H1 (cell line): ENCODE measurements at regions not wholly inside any gene's neighbourhood (a gene's known extent, or its start where the extent isn't known, plus 50 kb on each side); places are given as distances from the start of the nearest gene placed in this dataset.

Experiments
- CTCF ChIA-PET: fragments of 300-600 bp; sonication (Branson Sonifier 250); formaldehyde crosslinking; loops from one replicate; lab custom pipeline; 2021; ENCODE audit not compliant: partially characterized antibody; lab: Charles Lee
- POLR2A ChIA-PET: fragments of 300-600 bp; sonication (Branson Sonifier 250); formaldehyde crosslinking; loops from one replicate; lab custom pipeline; 2021; ENCODE audit warnings: inconsistent platforms; ENCODE audit not compliant: partially characterized antibody; lab: Charles Lee
- DNase-seq, 2 experiments: peaks; one replicate each; pipeline versions ENCODE4 v3.0.0 to v3.0.0-alpha.2; 2010 to 2022; ENCODE audit warnings: low spot score in 2 of 2, low read depth in 1 of 2, mixed read lengths in 1 of 2
- FAIRE-seq: peaks from 2 replicates; lab custom pipeline; 2011; peaks lifted over from hg19 to GRCh38; lab: Jason Lieb, UNC
- H2AFZ ChIP-seq: 2 replicates; pipeline ENCODE4 v1.8.1; 2012; ENCODE audit warnings: low read length, inconsistent platforms
- H2AK5ac ChIP-seq: 2 replicates; pipeline ENCODE4 v1.6.1; 2013; ENCODE audit warnings: low read depth, low read length
- H2BK120ac ChIP-seq: replicated peaks from 2 replicates; pipeline ENCODE3; 2013; ENCODE audit warnings: low read depth, low read length, inconsistent platforms
- H2BK12ac ChIP-seq: 2 replicates; pipeline ENCODE4 v1.6.1; 2013; ENCODE audit warnings: low read depth, low read length
- H2BK15ac ChIP-seq: 2 replicates; pipeline ENCODE4 v1.6.1; 2013; ENCODE audit warnings: low read length
- H2BK20ac ChIP-seq: 2 replicates; pipeline ENCODE4 v1.6.1; 2013; ENCODE audit warnings: low read length
- H2BK5ac ChIP-seq: 2 replicates; pipeline ENCODE4 v1.6.1; 2013; ENCODE audit warnings: low read depth, low read length
- H3K14ac ChIP-seq: 2 replicates; pipeline ENCODE4 v1.6.1; 2013; ENCODE audit warnings: inconsistent platforms; ENCODE audit not compliant: insufficient read length
- H3K18ac ChIP-seq: 2 replicates; pipeline ENCODE4 v1.6.1; 2013; ENCODE audit warnings: low read length; ENCODE audit errors: extremely low read depth
- H3K23ac ChIP-seq: 2 replicates; pipeline ENCODE4 v1.6.1; 2013; ENCODE audit warnings: inconsistent platforms; ENCODE audit not compliant: insufficient read length
- H3K23me2 ChIP-seq: 2 replicates; pipeline ENCODE4 v1.6.1; 2013; ENCODE audit warnings: low read depth, low read length
- H3K27ac ChIP-seq: 2 replicates; pipeline ENCODE4 v1.6.1; 2011; ENCODE audit warnings: low read depth, low read length, inconsistent platforms
- H3K27me3 ChIP-seq, 4 experiments: replicated peaks in 1 of 4; 1 replicate in 1 of 4; 2 replicates in 3 of 4; pipeline versions ENCODE4 v1.6.1 to v1.8.1; 2011 to 2013; ENCODE audit warnings: low read length in 3 of 4, mild to moderate bottlenecking in 3 of 4, inconsistent platforms in 2 of 4, mixed read lengths in 2 of 4, moderate library complexity in 1 of 4; ENCODE audit not compliant: control insufficient read depth in 3 of 4, insufficient read depth in 3 of 4; ENCODE audit errors: extremely low read depth in 1 of 4
- H3K36me3 ChIP-seq, 4 experiments: 2 replicates each; pipeline versions ENCODE4 v1.6.1 to v1.8.1; 2011 to 2013; ENCODE audit warnings: mild to moderate bottlenecking in 4 of 4, low read length in 3 of 4, moderate library complexity in 2 of 4, control low read depth in 1 of 4, inconsistent platforms in 1 of 4; ENCODE audit not compliant: insufficient read depth in 4 of 4, control insufficient read depth in 2 of 4
- H3K4ac ChIP-seq: replicated peaks from 2 replicates; pipeline ENCODE3; 2013; ENCODE audit warnings: low read length, low read depth, mixed read lengths, inconsistent platforms; ENCODE audit not compliant: insufficient read length
- H3K4me1 ChIP-seq, 4 experiments: replicated peaks in 1 of 4; 1 replicate in 1 of 4; 2 replicates in 3 of 4; pipeline versions ENCODE4 v1.6.1 to v1.8.1; 2011 to 2013; ENCODE audit warnings: low read length in 3 of 4, inconsistent platforms in 2 of 4, mixed read lengths in 1 of 4; ENCODE audit not compliant: insufficient read depth in 4 of 4, control insufficient read depth in 3 of 4
- H3K4me2 ChIP-seq, 2 experiments: 2 replicates each; pipeline versions ENCODE4 v1.6.1 to v1.8.1; 2011 to 2013; ENCODE audit warnings: low read depth in 2 of 2, low read length in 2 of 2, control low read depth in 1 of 2, inconsistent platforms in 1 of 2, mild to moderate bottlenecking in 1 of 2; ENCODE audit not compliant: insufficient read depth in 1 of 2
- H3K4me3 ChIP-seq, 4 experiments: fragments of 200-600, 300-600 bp in 1 of 4; sonication (generic), shearing (Covaris generic), sonication (Bioruptor Twin) in 1 of 4; 2 replicates each; pipeline versions ENCODE4 v1.5.1 to v1.8.1; 2011 to 2016; ENCODE audit warnings: low read length in 4 of 4, low read depth in 3 of 4, control low read depth in 2 of 4, inconsistent platforms in 2 of 4, mild to moderate bottlenecking in 2 of 4, mixed read lengths in 1 of 4, moderate library complexity in 1 of 4; ENCODE audit not compliant: insufficient read depth in 2 of 4; ENCODE audit errors: extremely low read depth in 1 of 4
- H3K56ac ChIP-seq: replicated peaks from 2 replicates; pipeline ENCODE3; 2013; ENCODE audit warnings: low read depth, mild to moderate bottlenecking, mixed read lengths, low read length, inconsistent platforms; ENCODE audit not compliant: insufficient read length
- H3K79me1 ChIP-seq: 2 replicates; pipeline ENCODE4 v1.6.1; 2013; ENCODE audit warnings: low read depth, low read length, control low read depth
- H3K79me2 ChIP-seq, 2 experiments: 2 replicates each; pipeline versions ENCODE4 v1.6.1 to v1.8.1; 2012 to 2013; ENCODE audit warnings: low read length in 2 of 2, mild to moderate bottlenecking in 2 of 2, inconsistent platforms in 1 of 2; ENCODE audit not compliant: insufficient read depth in 2 of 2, control insufficient read depth in 1 of 2
- H3K9ac ChIP-seq, 4 experiments: replicated peaks in 1 of 4; 1 replicate in 1 of 4; 2 replicates in 3 of 4; pipeline versions ENCODE4 v1.6.1 to v1.8.1; 2011 to 2013; ENCODE audit warnings: low read depth in 3 of 4, low read length in 3 of 4, control low read depth in 2 of 4, mild to moderate bottlenecking in 2 of 4, moderate library complexity in 2 of 4, inconsistent platforms in 1 of 4; ENCODE audit errors: extremely low read depth in 1 of 4
- H3K9me3 ChIP-seq, 2 experiments: 2 replicates each; pipeline versions ENCODE4 v1.6.1 to v1.8.1; 2012 to 2013; ENCODE audit warnings: mild to moderate bottlenecking in 2 of 2, moderate library complexity in 2 of 2, control low read depth in 1 of 2, inconsistent platforms in 1 of 2, low read depth in 1 of 2, low read length in 1 of 2, mixed read lengths in 1 of 2; ENCODE audit not compliant: insufficient read depth in 2 of 2
- H4K20me1 ChIP-seq, 2 experiments: replicated peaks in 1 of 2; 2 replicates each; pipeline versions ENCODE3 to v1.8.1; 2011 to 2013; ENCODE audit warnings: inconsistent platforms in 2 of 2, low read length in 2 of 2, mild to moderate bottlenecking in 1 of 2; ENCODE audit not compliant: insufficient read depth in 2 of 2, control insufficient read depth in 1 of 2
- H4K5ac ChIP-seq: 2 replicates; pipeline ENCODE4 v1.6.1; 2013; ENCODE audit warnings: low read length, low read depth, mixed read lengths, inconsistent platforms; ENCODE audit not compliant: insufficient read length
- H4K8ac ChIP-seq: 2 replicates; pipeline ENCODE4 v1.8.0; 2013; ENCODE audit warnings: mild to moderate bottlenecking, moderate library complexity, low read length, inconsistent platforms; ENCODE audit not compliant: insufficient read depth; ENCODE audit errors: extremely low read depth
- H4K91ac ChIP-seq: replicated peaks from 2 replicates; pipeline ENCODE3; 2013; ENCODE audit warnings: low read length, mixed read lengths, inconsistent platforms; ENCODE audit not compliant: insufficient read length
- CBX8 ChIP-seq: fragments of 300-800, 300-1000 bp; sonication (generic); IDR thresholded peaks from 2 replicates; pipeline ENCODE4 v1.7.1; 2016; ENCODE audit warnings: low read depth, low read length, borderline replicate concordance
- CHD2 ChIP-seq: IDR thresholded peaks from 2 replicates; pipeline ENCODE4 v1.6.1; 2012; ENCODE audit warnings: low read length, improper control_type of control experiment
- EP300 ChIP-seq, 2 experiments: IDR thresholded peaks; 1 replicate in 1 of 2; 2 replicates in 1 of 2; pipeline ENCODE4 v1.6.1; 2011 to 2012; ENCODE audit warnings: low read depth in 2 of 2, low read length in 2 of 2, mild to moderate bottlenecking in 2 of 2, borderline replicate concordance in 1 of 2, inconsistent platforms in 1 of 2, moderate library complexity in 1 of 2
- EZH2 ChIP-seq: fragments of 200-600 bp; sonication (generic); IDR thresholded peaks from 2 replicates; pipeline ENCODE4 v1.7.1; 2012; ENCODE audit warnings: low read depth, mild to moderate bottlenecking, moderate library complexity, low read length, inconsistent platforms; ENCODE audit not compliant: severe bottlenecking
- KDM5A ChIP-seq: fragments of 200-600 bp; IDR thresholded peaks from 2 replicates; pipeline ENCODE4 v1.7.1; 2012; ENCODE audit warnings: mild to moderate bottlenecking, low read length, inconsistent platforms, mixed read lengths
- MAFK ChIP-seq: IDR thresholded peaks from 2 replicates; pipeline ENCODE4 v1.6.1; 2012; ENCODE audit warnings: low read depth, mild to moderate bottlenecking, improper control_type of control experiment, low read length
- POLR2AphosphoS5 ChIP-seq: IDR thresholded peaks from 2 replicates; pipeline ENCODE4 v1.6.1; 2011; ENCODE audit warnings: low read depth, low read length
- RNF2 ChIP-seq: fragments of 200-900, 300-1000 bp; sonication (generic); IDR thresholded peaks from 2 replicates; pipeline ENCODE4 v1.7.1; 2016; ENCODE audit warnings: borderline replicate concordance, low read depth, mild to moderate bottlenecking, antibody characterized with exemption, low read length; ENCODE audit not compliant: poor library complexity, severe bottlenecking; ENCODE audit errors: missing control alignments
- SIRT6 ChIP-seq: IDR thresholded peaks from one replicate; pipeline ENCODE4 v1.7.1; 2012; ENCODE audit warnings: low read length, inconsistent platforms
- SIX5 ChIP-seq: IDR thresholded peaks from 2 replicates; pipeline ENCODE4 v1.6.1; 2011; ENCODE audit warnings: mild to moderate bottlenecking, low read depth, low read length
- TAF1 ChIP-seq: IDR thresholded peaks from 2 replicates; pipeline ENCODE4 v1.6.1; 2011; ENCODE audit warnings: mild to moderate bottlenecking, low read depth, low read length
- TCF12 ChIP-seq: IDR thresholded peaks from 2 replicates; pipeline ENCODE4 v1.6.1; 2011; ENCODE audit warnings: low read depth, mild to moderate bottlenecking, low read length
- WGBS, 2 experiments: shearing (Covaris generic) in 1 of 2; methylation state at CpG; one replicate each; pipeline versions ENCODE4 v1.1.6 to v1.1.7; 2013 to 2015; ENCODE audit warnings: low lambda C conversion rate in 2 of 2, mixed read lengths in 2 of 2, inconsistent platforms in 1 of 2, low coverage in 1 of 2, missing lambda C conversion rate in 1 of 2; ENCODE audit not compliant: insufficient replicate concordance in 2 of 2, insufficient coverage in 1 of 2, insufficient read length in 1 of 2; ENCODE audit errors: extremely low coverage in 1 of 2, missing lambda C conversion rate in 1 of 2; 5-methylcytosine and 5-hydroxymethylcytosine counted together
- TF ChIP-seq, protein P1 (sequence below): IDR thresholded peaks from 2 replicates; pipeline ENCODE4 v1.6.1; 2011; ENCODE audit warnings: low read depth, mild to moderate bottlenecking, low read length; ENCODE audit not compliant: insufficient read depth

DNA sequence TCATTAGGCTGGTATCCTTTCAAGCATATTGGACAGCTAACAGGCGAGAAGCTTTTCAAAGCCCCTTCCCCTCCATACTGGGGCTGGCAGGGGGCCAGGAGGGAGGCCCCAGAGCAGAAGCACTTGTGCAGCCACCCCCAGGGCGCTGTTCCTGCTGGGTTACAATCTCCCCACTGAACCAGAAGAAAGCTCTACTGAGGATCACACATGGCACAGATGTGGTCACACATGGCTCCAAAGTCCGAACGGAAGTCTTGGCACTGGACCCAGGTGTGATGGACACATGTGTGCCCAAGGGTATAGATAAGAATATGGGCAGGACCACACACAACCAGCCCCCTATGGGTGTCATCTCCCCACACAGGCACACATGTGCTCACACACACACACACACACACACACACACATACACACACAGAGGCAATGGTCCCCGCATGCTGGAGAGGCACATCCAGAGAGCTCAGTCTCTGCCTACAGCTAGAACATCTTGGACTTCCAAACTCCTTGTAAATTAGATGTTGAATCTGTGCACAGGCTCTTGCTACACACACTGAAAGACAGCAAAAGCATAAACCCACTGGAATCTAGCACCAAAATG is 56.4 kb downstream of the TTC32 start:
- Histone ChIP-seq H2BK20ac (no peak overlapping the region), H2BK120ac (no peak overlapping the region), H3K4me2 (no peak overlapping the region), H3K79me2 (no peaks in the 10 kb centered on the region), H3K56ac (no peak overlapping the region), H3K4me1 (no peaks in the 10 kb centered on the region), H3K14ac (no peak overlapping the region), H3K9ac (no peak overlapping the region), H4K20me1 (no peaks in the 10 kb centered on the region), H3K9me3 (no peaks in the 10 kb centered on the region), H2BK5ac (no peak overlapping the region), H2BK15ac (no peak overlapping the region), H3K36me3 (no peaks in the 10 kb centered on the region; a peak in 1 of 8 replicates), H3K23me2 (no peaks in the 10 kb centered on the region), H4K91ac (no peak overlapping the region), H4K5ac (no peak overlapping the region), H3K18ac (no peak overlapping the region), H3K27me3 (no peaks in the 10 kb centered on the region), H3K4me3 (no peak overlapping the region), H2AFZ (no peak overlapping the region), H3K79me1 (no peaks in the 10 kb centered on the region), H3K23ac (no peak overlapping the region), H2AK5ac (no peak overlapping the region), H2BK12ac (no peak overlapping the region), H3K4ac (no peak overlapping the region), H4K8ac (no peak overlapping the region), H3K27ac (no peak overlapping the region)
- POLR2A ChIA-PET, result no interaction called here
- 93% methylated on average over 4 of the region's 5 CpGs; no CpG with 5 or more reads in 1 of the 2 experiments for WGBS, 2 experiments
- CTCF ChIA-PET, result interaction anchor here (0.9 to 1.6 kb wide), 6 partner anchors 18 to 167 kb away, joined by 3 to 5 read pairs (median 3); no protein-coding TSS in a partner anchor
- FAIRE-seq (no peak), DNase-seq (no peak)
- TF ChIP-seq CHD2, result no peak
- no peak for TF ChIP-seq EZH2
- no peak for TF ChIP-seq KDM5A
- no peak for TF ChIP-seq RNF2
- no peak for TF ChIP-seq SIRT6
- TF ChIP-seq CBX8, result no peak
- TF ChIP-seq POLR2AphosphoS5, result no peak
- TF ChIP-seq TCF12, result no peak
- TF ChIP-seq, protein P1, sequence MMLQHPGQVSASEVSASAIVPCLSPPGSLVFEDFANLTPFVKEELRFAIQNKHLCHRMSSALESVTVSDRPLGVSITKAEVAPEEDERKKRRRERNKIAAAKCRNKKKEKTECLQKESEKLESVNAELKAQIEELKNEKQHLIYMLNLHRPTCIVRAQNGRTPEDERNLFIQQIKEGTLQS, result no peak
- TF ChIP-seq SIX5, result no peak
- TF ChIP-seq EP300 (IDR thresholded peaks at IDR 0.05; ENCODE audit: borderline replicate concordance in 1 of 2, low read depth in 2 of 2, low read length in 2 of 2), result no peak
- TF ChIP-seq MAFK, result no peak
- no peak for TF ChIP-seq TAF1
